NCI-H1105 treated with DMSO at 0.1 percent for 48 hours (cell line): ENCODE measurements at regions not wholly inside any gene's neighbourhood (a gene's known extent, or its start where the extent isn't known, plus 50 kb on each side); places are given as distances from the start of the nearest gene placed in this dataset.

Experiments
- DNase-seq: peaks from one replicate; lab custom pipeline; 2025; lab: John Stamatoyannopoulos, UW

DNA sequence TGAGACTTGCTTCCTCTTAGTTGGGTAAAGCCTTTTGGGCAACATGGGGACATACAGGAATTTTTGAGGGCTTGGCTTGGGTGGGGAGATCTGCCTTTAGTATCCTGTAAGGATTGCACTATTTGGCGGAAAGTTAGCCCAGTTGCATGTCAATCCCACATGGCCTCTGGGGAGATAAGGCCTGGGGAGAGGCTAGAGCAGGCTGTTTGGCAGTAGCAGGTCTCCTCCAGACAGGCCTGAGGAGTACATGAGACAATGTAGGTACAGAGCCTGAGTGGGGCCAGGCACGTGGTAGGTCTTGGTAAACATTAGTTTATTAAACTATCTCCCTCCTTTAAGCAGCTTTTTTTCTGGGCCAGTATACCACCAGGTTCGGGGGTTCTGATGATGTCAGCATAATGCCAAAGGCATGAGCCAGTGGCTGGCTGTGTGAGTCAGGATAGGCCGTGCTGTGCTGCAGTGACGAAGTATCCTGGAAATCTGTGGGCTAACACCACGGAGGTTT, 147.9 kb downstream of the VEGFA start:
- DNase-seq: no peak

DNA sequence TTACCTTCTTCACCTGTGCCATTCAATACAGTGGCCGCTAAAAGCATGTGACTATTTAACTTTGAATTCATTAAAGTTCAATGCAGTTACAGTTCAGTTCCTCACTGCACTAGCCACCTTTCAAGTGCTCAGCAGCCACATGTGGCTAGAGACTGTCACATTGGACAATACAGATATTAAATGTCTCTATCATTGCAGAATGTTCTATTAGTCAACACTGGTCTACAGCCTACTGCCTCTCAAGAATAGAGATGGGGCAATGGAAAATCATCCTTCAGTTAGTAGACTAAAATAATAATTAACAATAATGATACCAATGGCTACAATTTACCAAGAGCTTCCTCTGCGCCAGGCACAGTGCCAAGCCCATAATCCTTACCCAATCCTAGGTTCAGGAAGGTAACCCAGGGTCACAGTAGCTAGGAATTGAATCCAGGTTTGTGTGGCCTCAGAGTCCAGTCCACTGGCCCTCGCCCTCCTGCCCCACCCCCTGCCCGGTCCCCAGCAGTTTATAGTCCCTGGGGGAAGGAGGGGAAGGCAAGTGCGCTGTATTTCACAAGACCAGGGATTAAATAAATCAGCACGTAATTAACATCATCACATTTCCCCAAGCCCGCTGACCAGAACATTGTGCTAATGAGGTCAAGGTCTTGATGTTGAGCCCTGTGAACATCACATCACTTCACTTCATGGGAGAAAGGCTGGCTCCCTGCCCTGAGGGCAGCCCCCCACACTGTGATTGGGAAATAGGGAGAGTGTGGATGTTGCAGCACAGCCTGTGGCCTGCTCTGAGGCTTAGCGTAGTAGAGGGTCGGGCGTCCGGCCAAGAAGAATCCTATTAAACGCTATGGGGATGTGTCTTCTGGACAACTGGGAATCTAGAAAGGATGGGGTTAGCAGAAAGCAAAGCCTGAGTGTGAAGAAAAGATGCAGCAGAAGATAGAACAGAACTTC, 147.2 kb downstream of the VEGFA start:
- peak; percentile 31 for DNase-seq

DNA sequence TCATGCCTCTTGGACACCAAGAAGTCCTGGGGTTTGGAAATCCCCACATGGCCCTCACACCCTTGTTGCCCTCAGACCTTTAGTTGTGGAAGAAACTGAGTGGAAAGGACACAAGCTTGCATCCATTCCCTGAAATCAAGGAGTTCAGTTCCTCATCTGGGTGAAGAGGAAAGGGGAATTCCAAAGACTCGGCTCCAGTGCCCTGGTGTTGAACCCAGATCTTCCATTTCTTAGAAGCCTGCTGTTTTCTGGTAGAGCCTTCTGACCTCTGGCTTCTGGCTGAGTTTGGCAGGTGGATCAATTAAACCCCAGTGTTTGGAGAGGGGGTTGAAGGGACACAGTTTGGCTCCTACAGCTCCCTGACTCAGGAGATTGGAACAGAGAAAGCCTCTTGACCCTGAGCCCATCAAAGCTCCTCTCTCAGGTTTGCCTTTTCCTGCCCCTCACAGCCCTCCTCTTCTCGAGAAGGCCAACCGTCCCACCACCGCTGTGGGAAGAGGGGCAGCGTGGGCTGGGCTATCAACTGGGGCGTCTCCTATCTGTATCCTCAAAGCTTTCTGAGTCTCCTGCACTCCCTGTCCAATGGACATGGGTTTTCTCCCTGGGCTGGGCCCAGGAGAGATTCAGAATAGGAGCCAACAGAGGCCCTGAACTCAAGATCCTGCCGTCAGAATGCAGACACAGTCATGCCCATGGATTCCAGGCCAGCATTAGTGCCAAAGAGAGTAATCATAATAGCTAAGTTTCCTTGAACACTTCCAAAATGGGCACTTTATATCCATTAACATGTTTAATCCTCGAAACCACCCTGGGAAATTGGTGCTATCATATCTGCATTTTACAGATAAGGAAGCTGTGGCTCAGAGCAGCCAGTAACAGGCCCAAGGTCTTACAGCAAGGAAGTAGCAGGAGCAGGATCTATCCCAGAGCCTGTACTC, 146.2 kb downstream of the VEGFA start:
- DNase-seq: peak; percentile 24

DNA sequence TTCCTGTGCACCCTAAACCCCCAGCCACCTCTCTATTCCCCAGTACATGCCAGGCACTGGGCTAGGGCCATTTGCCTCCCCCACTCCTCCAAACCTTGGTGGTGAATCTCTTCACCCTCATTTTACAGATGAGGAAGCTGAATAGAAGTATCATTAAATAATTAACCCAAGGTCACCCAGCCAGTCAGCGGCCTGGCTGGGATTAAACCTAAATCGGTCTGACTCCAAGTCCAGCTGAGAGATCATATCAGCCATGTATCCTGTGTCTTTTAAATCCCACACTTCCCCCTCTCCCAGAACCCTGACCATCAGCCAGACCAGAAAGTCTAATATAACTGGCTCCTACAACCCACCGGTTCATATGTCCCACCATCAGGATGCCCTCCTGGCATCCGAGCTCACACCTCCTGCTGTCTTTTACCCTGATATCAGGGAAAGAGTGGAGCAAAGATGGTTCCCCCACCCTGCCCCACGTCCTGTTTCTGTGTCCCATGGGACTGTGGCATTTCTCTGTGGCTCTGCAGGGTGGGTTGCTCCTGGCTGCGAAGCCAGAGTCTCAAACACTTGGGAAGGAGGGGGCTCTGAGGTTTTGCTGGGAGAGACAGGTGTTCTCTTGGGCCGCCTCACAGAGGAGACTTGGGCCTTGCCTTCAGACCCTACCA, 145.3 kb downstream of the VEGFA start:
- DNase-seq: no peak

DNA sequence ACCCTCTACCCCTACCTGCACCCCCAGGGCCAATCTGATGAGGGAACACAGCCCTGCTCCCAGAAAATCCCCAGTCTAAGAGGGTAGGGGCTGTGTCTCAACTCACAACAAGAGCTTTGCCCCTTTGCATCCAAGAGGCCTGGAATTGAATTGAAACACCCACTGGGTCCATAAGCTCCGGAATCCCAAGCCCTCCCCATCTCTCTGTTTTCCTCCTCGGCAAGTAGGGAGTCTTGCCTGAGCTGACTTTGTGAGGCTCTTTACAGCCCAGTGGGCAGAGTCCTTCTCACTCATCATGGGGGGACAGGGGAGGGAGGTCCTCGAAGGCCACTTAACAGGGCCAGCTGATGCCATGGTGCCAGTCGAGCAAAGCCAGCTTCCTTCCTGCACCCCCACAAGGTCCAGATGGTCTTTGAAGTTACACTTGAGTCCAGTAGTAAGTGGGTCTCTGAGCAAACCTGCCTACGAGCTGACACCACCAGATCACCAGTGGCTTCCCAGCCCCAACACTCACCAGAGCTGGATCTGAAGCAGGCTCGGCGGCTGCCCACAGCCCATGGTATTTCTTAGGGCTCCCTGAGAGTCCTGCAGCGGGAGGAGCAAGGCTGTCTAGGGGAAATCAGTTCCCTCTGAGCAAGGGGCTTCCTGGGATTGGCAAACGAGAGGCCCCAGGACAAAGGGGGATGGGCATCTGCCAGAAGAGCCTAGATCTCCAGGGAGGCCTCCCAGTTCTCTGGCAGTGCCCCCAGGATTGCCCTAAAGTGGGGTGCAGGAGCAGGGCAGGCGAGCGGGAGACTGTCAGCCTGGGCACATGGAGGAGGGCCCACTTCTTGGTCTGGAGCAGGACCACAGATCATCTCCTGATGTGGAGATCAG, 144.5 kb downstream of the VEGFA start:
- no peak for DNase-seq

DNA sequence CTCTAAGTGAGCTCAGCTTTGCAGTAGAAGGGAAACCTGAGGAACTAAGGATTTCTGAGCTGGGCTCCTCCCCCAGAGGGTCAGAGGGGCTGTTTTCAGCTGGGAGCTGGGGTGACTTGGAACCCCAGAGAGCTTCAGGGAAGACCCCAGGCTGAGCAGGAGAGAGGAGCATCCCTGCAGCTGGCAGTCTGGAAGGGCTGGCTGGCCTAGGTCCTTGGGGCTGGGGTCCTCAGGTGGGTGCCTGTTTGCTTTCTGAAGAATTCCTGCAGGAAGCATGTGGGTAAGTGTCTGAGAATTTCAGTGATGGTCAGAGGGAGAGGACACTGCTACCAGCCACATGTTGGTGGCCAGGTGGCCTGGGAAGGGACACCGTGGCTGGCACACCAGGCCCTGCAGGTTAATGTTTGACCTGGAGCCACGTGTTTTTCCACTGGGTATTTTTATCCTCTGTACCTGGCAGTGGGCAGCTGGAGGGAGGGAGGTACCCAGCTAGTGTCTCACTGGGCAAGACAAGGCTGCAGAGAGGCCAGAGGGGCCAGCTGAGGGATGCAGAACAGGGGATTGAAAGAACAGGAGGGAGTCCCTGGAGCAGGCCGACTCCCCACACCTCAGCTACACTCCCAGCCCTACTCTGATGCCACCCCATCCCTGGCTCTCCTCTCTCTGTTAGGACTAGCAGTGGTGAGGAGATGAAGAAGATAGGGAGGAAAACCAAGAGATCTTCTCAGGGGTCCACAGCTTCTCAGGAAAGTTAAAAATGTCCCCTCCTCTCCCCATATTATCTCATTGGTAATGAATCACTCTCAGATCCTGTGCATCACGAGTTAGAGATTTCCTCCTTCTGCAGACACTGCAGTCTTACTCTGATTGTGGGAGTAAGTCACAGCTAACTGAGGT, 143.6 kb downstream of the VEGFA start:
- DNase-seq: no peak

DNA sequence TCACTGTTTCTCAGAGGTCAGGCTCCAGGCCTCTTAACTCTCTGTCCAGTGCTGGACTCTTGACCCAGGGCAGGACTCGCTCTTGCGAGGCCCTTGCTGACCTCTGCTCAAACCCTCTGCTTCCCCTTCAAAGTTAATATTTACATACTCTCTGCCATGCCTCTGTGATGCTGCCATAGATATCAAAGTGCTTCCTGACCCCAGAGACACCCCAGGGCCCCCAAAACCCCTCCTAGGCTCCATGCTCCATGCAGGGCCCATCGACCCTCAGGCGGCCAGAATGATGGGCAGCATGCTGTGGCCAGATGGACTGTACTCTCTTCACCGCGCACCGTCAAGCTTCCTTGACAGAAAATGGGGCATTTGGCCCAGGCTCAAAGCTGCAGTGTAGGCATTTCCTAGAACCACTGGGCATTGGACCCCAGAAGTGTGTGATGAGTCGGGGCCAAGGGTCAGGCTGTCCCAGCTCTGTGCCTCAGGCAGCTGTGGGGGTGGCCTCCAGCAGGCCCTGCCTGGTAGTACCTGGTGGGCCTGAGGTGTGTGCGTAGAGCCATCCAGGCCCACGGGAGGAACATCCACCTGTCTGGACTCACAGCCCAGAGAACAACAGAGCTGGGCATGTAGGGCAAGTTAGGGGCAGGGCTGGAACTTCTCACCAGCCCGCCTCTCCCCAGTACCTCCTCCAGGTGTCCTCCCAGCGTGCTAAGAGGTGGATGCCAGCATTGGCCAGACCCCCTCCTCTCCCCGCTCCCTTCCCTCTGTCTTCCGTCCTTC, 142.8 kb downstream of the VEGFA start:
- no peak for DNase-seq

DNA sequence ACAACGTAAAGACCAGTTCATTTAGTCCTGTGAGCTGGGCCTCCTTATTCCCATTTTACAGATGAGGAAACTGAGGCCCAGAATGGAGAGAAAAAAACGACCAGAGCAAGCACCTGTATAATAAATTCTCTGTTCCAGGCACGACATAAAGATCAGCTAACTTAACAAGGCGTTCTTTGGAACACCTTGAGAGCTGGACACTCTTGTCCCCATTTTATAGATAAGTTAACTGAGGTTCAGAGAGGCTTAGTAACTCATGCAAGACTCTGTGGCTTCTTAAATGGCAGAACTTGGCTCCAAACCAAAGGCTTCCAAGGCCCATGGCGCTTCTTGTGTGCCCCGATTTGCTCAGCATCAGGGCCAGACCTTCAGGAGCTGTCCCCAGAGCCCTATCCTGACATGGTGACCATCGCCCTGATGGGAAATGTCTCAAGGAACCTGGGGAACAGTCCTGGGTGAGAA, 142.1 kb downstream of the VEGFA start:
- no peak for DNase-seq

DNA sequence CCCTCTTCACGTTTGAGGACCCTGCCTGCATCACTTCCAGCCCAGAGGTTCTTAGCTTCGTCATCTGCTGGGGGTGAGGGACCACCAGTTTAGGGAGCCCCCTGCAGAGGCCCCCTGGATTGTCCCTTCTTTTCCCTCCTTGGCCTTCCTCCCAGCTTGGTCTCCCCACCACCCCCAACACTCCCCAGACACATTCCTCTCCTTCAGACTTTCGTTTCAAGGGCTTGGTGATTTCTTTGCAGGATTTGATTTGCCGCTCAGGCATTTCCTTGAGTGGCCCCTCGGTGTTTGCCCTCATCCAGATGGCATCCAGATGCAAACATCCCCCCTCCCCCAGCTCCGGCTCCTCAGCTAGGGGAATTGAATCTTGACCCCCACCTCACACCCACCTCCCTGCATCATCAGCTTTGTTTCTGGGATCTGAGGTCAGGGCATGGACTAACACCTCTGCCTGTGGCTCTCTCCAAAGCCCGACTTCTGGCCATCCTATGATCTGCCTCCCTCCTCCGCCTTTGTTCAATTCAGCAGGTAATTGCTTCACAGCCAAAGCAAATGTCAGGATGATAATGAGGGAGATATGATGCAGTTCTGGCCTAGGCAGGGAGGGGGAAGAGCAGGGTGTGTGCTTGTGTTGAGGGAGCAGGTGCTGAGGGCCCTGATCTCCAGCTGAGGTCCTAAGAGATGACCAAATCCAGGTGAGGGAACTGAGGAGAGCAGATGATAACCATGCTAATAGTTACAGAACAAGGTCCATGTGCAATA, 141.5 kb downstream of the VEGFA start:
- no peak for DNase-seq

DNA sequence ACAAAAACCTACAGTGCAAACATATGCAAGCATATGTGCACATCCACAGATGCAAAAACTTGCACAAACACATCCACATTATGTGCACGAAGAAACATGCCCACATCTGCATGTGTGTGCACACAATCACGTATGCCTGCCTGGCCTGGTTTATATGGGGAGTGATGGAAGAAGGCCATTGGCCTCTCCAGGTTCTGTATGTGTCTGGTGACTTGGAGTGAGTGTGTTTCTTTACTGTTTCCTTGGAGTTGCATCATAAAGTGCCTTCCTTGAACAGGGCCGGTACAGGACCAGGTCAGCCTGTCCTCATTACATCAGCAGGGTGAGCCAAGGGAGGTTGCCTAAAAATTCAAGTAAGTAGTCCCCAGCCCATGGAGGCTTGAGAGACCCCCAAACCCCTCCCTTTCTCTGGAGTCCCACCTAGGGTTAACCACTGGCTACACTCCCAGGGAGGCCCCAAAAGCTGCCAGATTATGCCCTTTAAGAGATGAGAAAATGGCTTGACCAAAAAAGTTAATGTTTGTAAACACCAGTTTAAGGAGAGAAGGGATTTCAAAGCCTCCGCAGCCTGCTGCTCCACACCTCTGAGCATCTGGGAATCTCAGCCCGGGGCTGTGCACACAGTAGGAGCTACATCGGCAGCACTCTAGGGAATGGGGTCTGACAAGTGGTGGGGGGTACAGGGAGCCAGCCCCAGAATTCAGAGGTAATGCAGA, 140.8 kb downstream of the VEGFA start:
- no peak for DNase-seq

DNA sequence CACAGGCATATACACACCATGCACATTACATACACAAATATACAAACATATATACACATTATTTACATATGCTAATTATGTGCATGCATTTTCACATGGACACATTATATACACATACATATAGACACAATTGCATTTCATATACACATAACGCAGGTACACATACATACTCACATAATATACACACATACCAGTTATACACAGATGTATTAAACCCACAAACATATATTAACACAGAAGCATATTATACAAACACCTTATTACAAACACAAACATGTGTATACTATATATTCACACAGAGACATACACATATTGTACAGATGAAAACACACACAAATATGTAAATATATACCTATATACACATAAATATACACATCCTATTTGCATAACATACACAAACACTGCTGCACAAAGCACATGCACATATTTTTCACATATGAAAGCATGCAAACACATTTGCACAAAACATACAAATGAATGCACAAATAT, 140.2 kb downstream of the VEGFA start:
- DNase-seq: no peak

DNA sequence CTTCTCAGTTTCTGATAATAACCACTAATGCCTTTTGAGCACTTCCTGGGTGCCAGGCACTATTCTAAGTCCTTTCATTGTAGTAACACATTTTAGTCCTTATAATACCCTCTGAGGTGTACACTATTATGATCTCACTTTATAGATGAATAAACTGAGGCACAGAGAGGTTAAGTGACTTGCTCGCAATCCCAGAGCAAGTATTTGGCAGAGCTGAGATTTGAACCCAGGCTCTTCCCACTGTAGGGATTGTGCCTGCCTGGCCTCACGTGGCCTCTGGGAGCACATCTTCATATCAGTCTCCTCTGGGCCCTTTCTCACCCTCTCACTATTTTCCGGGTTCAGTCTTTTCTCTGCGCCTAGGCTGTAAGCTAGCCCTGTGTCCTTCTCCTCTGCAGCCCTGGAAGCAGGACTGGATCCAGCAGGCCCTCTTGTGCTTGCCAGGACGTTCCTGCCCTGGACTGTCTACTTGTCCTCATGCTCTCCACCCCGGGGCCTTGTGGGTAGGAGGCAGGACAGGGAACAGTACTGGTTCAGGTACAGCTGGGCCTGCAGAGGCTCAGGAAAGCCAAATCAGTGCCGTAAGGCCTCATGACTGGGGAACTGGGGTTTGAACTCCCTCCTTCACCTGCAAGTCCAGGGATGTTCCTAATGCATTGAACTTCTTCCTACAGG, 139.6 kb downstream of the VEGFA start:
- no peak for DNase-seq

DNA sequence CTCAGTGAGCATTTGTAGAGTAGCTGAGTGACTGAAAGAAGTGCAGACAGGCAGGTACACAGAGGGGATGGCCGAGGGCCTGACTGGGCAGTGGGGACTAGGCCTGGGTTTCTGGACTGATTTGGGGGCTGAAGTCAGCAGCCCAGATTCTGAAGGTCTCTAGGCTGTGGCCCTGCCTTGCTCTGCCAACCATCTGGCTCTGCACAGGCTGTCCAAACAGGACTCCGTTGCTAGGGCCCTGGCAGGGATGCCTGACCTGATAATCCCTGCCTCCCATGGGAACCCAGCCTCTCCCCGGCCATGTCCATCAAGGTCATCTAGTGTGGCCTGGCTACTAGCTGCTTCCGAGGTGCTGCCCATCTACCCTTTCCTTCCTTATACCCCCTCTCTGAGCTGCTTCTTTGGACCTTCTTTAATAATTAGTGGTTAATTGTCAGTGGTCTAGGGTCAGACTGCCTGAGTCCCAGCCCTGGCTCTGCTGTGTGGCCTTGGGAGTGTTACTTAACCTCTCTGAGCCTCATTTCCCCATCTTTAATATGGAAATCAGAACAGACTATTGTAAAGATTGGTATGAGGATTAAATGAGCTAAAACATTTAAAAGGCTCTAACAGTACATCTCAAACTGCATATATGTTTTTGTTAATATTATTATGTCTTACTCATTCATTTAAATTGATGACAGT, 137.9 kb downstream of the VEGFA start:
- DNase-seq: no peak

DNA sequence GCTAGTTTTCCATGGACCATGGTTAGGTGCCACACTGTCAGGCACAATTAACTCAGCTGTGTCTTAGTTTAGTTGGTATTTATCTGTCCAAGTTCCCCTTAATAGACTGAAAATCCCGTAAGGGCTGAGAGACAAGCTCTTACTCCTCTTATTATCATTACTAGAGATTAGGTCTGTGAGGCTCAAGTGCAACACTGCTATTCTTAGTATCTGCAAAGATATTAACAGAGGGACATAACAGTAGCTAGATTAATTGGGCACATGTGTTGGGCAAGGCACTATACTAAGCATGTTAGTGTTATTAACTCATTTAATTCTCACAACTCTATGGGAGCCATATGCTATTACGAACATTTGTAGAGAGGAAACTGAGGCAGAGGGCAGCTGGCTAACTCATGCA, 137.3 kb downstream of the VEGFA start:
- DNase-seq: no peak

DNA sequence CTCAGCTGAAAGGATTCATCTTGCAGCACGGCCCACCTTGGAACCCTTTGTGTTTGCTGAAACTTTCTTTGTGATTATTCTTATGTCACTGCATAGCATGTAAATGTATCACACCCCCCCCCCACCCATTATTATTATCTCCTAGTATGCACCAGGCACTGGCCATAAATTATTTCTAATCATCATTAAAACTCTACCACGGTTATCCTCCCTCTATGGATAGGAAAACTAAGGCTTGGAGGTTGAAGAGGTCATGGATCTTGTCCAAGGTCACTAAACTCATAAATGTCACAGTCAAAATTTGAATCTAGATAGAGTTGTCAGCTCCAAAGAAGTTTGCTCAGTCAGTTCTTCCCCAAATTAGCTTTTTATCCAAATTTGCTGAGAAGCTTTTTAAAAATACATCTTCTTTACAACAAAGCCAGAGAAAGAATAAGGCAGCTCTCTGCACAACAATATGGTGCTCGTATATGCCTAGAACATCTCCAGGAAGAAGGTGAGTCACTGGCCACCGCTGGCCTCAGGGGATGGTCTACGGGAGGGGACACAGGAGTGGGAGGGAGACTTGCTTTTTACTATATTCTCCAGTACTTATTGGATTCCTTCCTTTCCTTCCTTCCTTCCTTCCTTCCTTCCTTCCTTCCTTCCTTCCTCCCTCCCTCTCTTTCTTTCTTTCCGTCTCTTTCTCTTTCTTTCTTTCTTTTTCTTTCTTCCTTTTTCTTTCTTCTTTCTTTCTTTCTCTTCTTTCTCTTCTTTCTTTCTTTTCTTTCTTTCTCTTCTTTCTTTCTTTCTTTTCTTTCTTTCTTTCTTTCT, 134.5 kb downstream of the VEGFA start:
- no peak for DNase-seq
